ENCODE measurements at regions not wholly inside any gene's neighbourhood (a gene's known extent, or its start where the extent isn't known, plus 50 kb on each side); places are given as distances from the start of the nearest gene placed in this dataset.
"Not testable (repeated sequence)": the region's sequence is repeated elsewhere in the genome, so short reads cannot be mapped to it uniquely, and the experiment has no call there.

DNA sequence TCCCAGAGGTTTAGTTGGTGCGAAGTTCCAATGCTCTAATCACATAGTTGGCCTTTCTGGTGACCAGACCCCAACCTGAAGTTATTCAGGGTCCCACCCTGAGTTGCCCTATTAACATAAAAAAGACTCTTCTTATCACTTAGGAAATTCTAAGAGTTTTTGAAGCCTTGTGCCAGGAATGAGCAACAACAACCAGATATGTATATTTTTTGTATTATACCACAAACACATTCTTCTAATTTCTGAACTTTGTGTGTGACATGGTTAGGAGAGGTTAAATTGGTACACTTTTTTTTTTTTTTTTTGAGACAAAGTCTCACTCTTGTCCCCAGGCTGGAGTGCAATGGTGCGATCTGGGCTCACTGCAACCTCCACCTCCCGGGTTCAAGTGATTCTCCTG is 320.4 kb upstream of the PDE3A start:
- DNase-seq (ENCODE audit: low spot score), result no peak

DNA sequence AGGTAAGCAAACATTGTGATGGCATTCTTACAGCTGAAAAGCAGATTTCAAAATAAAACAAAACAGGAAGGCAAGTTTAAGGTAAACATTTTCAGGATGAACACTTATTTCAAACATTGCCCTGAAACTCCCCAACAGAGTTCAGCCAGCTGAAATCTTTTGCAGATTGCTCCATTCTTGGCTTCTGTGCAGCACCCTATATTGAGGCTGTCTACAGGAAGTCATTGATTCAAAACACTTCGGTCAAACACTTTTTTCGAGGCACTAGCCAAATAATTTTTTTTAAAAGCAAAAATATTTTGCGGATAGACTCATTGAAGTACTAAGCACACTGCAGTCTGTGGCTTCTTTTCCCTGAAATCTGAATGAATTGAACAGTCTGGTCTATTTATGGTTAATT is 318.1 kb upstream of the PDE3A start:
- DNase-seq (ENCODE audit: low spot score), result no peak

DNA sequence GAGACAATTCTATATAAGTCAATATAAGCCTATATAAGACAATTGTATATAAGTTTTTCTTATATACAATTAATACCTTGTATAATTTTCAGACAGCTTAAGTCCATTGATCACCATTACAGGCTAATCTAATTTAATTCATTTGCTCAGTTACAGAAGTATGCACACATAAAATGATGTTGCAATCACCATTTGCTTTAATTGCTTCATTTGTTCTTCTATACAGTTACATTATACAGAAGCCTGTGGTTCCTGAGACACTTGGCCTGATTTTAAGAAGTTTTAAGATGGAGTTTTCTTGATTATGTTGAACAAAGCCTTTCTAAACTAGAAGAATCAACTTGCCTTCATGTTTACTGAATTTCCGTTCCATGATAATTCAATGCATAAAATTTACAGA is 314.6 kb upstream of the PDE3A start:
- DNase-seq (ENCODE audit: low spot score), result no peak

DNA sequence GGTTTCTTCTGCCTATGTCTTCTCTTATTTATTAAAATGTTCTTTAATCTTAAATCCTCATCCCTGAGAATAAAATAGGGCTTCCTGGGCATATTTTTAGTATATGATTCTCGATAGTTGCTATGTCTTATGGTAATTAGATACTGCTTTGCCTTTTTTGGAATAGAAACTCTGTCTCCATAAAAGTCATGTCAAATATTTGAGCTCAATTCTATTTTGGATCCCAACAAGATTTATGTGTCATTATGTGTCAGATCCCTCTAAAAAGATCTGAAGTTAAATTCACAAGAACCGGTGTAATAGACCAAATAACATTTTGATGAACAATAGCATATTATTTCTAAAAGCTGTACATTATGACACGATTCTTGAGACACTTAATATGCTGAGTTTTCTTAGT is 312.5 kb upstream of the PDE3A start:
- no peak for DNase-seq (ENCODE audit: low spot score)

DNA sequence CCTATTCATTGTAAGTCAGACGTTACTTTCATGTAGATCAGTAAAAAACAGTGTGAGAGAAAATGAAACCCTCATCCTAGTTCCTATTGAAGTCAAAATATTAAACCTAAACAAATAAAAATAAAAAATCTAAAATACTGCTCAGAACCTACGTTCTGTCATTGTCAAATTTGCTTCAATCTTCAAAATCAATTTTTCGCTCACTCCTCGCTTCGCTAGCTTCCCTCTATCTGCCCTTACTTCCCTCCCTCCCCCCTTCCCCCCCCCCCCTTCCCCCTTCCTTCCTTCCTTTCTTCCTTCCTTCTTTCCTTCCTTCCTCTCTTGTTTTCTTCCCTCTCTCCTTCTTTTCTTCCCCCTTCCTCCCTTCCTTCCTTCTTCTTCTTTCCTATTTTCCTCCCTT is 310.9 kb upstream of the PDE3A start:
- no peak for DNase-seq (ENCODE audit: low spot score)

DNA sequence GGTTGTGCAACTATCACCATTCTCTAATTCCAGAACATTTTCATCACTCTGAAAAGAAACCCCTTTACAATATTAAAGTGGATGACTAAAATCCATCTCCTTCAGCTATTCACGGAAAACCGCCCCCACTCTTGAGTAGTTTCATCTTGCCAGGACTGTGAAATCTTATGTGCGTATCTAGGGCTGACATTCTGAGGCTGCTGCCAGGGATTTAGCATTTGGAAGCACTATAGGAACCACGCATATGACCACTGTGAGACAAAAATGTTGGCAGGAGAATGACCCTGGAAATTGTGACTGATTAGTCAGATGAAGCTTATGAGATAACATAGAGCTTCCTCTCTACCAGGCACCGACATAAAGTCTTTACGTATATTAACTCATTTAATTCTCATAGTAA is 305.2 kb upstream of the PDE3A start:
- no peak for DNase-seq (ENCODE audit: low spot score)

DNA sequence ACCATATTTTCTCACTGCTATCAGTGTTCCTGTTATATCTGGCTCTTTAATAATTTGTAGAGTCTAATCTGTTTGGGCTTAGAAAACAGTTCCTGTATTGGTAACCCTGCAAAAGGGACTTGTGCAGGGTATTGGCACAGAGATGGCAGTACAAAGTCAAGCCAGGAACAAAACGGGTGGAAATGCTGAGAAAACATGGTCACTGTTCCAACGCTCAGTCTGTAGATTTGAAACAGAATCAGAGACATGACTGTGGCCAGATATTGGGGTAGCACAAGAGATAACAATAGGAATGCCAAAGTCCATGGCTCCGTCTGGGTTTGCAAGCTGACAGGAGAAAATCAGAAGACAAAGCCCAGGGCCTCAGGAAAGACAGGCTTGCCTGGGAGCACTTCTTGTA is 290.7 kb upstream of the PDE3A start:
- DNase-seq (ENCODE audit: low spot score), result no peak

DNA sequence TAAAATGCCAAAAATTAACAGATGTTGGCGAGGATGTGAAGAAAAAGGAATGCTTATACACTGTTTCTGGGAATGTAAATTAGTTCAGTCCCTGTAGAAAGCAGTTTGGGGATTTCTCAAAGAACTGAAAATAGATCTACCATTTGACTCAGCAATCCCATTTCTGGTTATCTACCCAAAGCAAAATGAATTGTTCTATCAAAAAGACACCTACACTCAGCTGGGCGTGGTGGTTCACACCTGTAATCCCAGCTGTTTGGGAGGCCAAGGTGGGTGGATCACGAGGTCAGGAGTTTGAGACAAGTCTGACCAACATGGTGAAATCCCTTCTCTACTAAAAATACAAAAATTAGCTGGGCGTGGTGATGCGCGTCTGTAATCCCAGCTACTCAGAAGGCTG is 279.3 kb upstream of the PDE3A start:
- DNase-seq (ENCODE audit: low spot score), result no peak

DNA sequence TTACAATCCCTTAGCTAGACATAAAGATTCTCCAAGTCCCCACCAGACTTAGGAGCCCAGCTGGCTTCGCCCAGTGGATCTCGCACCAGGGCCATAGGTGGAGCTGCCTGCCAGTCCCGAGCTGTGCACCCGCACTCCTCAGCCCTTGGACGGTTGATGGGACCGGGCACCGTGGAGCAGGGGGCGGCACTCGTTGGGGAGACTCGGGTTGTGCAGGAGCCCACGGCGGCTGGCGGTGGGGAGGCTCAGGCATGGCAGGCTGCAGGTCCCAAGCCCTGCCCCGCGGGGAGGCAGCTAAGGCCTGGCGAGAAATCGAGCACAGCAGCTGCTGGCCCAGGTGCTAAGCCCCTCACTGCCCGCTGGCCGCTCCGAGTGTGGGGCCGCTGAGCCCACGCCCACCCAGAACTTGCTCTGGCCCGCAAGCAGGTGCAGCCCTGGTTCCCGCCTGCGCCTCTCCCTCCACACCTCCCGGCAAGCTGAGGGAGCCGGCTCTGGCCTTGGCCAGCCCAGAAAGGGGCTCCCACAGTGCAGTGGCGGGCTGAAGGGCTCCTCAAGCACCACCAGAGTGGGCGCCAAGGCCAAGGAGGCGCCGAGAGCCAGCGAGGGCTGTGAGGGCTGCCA is 275.0 kb upstream of the PDE3A start:
- DNase-seq (ENCODE audit: low spot score), result not testable (repeated sequence)

DNA sequence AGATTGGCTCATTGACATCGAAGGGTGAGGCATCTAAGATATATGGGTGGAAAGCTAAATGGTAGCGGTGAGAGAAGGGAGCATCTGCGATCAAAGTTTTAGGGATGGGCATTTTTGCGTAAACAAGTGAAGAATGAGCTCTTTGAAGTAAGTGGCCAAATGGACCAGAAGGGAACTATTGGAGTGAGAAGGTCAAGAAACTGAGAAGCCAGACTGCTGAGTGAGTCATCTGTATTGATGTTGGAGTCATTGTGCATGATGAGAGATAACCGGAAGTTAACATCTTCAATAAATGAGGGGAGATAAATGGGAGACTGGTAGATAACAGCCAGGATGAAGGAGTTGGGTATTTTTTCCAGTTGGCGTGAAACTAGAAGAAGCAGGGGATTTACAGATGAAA is 271.9 kb upstream of the PDE3A start:
- DNase-seq (ENCODE audit: low spot score), result no peak

DNA sequence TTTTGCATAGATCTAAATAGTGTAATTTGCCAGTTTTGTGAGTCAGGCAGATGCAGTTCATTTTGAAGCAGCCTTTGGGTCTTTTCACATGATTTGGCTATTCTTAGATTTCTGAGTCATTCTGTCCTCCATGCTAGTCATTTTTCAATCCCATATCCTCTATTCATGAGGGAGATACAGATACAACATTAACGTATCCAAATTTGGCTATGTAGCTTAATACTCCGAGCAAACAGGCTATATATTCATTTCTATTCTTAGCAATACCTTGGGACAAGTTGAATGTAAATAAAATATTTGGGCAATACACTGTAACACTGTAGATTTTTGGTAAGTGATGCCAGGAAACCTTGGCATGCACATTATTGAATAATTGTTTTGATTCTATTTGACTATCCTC is 270.7 kb upstream of the PDE3A start:
- DNase-seq (ENCODE audit: low spot score), result no peak

DNA sequence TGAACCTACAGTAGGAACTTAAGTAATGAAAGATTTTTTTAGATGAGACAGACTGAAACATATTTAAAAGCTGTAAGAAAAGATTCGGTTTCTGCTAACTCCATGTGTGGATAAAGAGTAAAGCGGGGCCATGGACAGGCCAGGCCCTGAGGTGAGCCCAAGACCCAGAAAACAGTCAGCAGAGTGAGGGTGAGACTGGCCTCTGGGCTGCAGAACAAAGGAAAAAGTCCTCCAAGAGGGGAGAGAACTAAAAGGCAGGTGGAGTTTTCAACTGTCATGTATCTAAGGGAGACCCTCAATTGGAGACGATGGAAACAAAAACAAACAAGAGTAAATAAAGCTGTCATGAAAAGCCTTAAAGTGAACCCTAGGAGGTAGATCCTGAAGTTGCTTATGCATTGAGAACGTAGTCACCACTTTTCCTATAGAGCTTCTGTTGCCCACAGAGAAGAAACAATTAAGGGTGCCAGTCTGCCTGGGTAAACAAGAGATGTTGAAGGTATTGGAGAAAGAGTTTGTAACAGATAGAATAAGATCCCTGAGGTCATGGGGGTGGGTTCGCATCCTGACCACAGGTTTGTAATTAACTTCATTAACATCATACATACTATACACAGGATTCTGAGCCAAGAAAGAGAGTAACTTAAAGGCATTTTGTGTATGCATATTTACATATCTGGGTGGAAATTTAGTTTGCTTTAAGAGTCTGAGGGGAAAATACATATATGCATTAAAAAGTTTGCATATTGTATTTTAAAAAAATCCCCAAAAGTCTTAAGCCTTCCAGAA is 268.7 kb upstream of the PDE3A start:
- DNase-seq (ENCODE audit: low spot score), result no peak

DNA sequence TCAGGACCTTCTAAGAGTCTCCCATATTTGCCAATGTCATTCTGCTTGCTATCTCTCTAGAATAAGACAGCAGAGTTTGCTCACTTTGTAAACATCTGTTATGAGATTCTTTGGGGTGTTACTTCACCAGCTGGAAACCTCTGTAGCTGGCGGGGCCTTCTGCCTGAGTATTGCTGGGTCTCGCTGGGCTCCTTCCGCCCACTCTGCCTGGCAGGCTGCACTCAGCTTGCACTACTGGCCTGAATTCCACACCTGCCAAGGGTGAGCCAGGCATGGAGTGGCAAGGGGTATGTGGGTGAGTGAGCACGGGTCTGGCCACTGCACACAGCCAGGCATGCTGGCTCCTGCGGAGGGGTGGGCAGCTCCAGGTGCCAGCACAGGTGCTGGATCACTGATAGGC is 267.3 kb upstream of the PDE3A start:
- DNase-seq (ENCODE audit: low spot score), result no peak

DNA sequence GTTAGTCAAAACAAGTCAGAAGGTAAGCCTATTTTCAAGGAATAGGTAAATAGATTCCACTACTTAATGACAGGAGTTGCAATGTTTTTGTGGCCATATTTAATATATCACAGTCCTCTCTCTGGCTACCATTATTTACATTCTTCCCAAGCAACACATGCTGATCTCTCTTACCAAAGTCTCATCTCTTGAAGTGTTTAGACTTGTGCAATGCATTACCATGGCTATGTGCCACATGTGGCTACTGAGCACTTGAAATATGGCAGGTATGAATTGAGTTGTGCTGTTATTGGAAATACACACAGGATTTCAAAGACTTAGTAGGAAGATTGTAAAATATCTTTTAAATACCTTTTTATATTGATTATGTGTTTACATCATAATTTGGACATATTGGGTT is 262.4 kb upstream of the PDE3A start:
- DNase-seq (ENCODE audit: low spot score), result no peak

DNA sequence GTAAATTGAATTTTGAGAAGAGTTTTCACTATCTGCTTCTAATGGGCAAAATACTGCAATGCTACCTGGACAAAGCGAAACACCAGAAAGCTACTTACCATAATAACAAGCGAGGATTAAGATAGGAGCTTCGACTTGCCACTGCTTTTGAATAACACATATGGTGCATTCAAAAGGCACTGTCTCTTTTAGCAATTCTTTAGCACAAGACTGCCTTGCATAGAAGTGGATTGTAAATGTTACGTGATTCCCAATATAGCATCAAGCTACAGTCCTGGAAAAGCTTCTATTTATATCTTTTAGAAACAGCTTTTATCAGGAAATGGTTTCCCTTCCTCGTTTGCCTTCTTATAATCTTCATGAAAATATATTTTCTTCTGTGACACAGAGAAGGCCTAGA is 258.7 kb upstream of the PDE3A start:
- DNase-seq (ENCODE audit: low spot score), result no peak

DNA sequence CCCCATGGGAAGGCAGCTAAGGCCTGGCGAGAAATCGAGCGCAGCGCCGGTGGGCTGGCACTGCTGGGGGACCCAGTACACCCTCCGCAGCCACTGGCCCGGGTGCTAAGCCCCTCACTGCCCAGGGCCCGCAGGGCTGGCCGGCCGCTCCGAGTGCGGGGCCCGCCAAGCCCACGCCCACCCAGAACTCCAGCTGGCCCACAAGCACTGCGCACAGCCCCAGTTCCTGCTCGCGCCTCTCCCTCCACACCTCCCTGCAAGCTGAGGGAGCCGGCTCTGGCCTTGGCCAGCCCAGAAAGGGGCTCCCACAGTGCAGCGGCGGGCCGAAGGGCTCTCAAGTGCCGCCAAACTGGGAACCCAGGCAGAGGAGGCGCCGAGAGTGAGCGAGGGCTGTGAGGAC is 253.0 kb upstream of the PDE3A start:
- DNase-seq (ENCODE audit: low spot score), result not testable (repeated sequence)

DNA sequence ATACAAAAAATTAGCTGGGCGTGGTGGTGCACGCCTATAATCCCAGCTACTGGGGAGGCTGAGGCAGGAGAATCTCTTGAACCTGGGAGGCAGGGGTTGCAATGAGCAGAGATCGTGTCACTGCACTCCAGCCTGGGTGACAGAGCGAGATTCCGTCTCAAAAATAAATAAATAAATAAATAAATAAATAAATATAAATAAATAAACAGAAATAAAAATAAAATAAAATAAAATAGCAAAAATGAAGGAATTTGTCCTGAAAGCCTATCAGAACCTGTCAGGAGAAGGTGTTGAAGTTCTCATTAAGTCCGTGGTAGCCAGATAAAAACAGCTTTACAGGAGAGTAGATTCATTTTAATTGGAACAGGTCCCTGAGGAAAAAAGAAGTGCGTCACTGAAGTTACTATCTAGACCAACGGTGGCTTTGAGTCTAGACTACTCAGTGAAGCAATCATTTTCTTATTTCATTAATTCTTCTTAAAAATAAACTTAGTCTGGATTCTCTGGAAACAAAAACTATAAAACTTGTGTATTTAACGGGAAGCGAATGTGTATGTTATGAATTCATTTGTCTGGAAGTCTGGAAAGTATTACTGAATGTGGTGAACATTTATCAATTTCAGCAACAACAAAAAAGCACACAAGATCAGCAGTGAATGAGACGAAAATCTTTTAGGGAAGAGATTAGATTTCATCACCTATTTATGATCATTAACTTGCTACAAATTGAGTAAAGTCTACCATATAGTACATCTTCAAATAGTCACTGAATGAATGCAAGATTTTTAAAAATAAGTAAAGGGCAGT is 248.5 kb upstream of the PDE3A start:
- DNase-seq (ENCODE audit: low spot score), result no peak

DNA sequence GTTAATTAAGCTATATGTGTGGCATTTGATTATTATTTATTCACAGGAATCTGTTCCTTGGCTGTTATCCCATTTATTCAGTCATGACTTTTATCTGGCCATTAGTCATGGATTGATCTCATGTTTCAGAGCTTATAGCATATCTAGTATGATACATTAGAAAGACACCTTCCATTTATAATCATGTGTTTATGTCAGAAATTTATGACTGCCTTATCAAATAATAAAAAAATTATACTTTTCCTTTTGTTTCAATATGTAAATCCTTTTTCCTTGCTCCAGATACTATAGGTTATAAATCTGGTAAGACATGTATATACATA is 248.0 kb upstream of the PDE3A start:
- no peak for DNase-seq (ENCODE audit: low spot score)

DNA sequence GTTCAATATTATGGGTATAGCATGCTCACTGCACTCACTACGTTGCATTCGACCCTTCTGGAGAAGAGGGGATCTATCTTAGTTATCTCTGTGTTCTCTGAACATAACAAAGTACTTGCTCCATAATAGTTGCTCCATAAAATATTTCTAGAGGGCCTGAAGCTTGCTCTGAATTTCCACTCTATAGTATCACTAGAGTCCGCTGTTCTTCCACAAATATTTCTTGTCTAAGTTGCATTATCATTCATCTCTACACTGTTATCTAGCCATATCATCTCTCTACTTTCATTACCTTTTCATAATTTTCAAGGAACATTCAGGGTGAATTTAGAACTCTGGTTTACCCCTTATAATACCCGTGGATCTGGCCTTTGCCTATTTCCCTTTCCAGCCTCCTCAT is 246.1 kb upstream of the PDE3A start:
- no peak for DNase-seq (ENCODE audit: low spot score)

DNA sequence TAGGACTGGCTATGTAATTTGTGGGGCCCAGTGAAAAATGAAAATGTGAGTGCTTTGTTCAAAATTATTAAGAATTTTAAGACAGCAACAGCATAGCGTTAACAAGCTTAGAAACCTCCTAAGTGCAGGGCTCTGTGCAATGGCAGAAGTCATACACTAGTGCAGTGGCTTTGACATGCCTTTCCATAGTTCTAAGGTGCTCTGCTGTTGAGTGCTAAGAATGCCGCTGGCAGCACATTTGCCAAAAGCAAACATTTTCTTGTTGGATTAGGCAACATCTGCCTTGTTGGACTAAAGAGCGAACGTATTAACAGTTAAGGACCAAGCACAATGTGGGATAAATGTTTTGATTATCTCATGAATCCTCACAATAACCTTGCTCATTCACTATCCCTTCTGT is 244.9 kb upstream of the PDE3A start:
- DNase-seq (ENCODE audit: low spot score), result no peak

DNA sequence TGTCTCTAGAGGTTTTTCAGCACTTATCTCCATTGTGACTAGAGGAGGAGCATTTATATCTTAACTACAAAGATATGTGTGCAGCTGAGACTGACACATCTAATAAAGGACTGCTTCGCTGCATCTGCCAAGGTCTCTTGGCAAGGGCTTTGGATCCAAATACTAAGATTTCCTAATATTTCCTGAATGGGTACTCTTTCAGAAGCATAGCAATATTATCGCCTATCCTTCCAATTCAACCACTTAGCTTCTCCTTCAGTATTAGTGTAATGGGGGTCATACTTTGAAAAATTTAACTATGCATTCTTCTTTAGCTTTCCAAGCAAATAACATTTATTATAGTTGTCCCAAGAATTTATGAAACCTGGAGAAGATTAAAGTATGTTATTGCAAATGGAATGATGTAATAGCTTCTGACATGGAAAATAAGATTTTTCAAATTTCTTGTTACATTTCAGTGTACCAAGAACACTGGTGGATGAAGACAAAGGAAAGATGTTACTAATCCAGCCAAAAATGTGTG is 243.0 kb upstream of the PDE3A start:
- DNase-seq (ENCODE audit: low spot score), result no peak

DNA sequence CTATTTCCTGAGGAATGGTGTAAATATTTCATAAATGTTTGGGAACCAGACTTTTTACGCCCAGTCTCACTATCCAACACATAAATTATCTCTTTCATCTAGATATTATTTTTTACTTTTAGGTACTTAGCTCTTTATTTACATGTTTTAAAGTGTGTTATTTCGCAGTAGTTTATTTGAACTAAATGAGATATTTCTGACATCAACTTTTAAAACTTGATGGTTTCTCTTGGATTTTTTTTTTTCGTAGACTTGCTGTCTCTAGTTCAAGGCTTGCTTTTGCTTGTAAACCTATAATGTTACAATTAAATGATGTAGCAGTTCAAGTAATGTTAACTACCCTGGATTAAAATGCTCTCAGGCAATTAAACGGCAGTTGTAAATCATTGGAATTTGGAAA is 241.7 kb upstream of the PDE3A start:
- DNase-seq (ENCODE audit: low spot score), result no peak

DNA sequence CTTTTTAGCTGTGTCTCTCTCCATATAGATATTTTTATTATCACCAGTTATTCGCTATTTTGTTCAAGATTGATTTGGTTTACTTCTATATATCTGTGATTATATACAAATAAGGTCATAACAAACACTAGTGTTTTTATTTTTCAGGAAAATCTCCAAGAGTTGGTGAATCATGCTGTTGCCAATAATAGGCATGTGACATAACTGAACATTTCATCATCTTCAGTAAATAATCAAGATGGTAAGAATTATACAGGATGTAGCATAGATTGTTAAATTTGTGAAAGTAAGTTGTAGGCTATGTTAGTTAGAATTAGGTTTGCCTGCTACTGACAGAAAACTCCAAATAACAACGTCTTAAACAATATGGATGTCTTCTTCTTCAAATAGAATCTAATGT is 240.9 kb upstream of the PDE3A start:
- no peak for DNase-seq (ENCODE audit: low spot score)
